ENCODE measurements at regions not wholly inside any gene's neighbourhood (a gene's known extent, or its start where the extent isn't known, plus 50 kb on each side); places are given as distances from the start of the nearest gene placed in this dataset.

DNA sequence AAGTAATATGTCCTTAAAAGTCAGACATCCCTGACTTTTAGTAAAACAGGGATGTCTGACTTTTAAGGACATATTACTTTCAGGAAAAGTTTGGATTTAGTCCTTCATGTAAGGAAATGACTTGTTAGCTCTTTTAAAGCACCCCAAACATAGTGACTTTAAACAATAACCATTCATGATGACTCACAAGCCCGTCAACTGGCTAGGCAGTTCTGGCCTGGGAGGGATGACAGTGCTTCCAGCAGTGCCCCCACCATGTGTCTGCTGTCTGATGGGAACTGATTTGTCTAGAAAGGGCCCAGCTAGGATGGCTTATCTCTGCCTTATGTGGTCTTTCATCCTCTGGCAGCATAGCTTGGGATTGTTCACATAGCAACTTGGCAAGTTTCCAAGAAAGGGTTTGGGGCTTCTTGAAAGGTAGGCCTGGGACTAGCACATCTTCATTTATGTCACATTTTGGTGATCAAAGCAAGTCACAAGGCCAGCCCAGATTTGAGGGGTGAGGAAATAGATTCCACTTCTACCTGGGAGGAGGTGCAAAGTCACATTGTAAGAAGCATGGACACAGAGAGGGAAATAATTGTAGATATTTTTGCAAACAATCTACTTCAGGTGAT is 143.5 kb downstream of the C1orf94 start:
- TF ChIP-seq, protein P1, sequence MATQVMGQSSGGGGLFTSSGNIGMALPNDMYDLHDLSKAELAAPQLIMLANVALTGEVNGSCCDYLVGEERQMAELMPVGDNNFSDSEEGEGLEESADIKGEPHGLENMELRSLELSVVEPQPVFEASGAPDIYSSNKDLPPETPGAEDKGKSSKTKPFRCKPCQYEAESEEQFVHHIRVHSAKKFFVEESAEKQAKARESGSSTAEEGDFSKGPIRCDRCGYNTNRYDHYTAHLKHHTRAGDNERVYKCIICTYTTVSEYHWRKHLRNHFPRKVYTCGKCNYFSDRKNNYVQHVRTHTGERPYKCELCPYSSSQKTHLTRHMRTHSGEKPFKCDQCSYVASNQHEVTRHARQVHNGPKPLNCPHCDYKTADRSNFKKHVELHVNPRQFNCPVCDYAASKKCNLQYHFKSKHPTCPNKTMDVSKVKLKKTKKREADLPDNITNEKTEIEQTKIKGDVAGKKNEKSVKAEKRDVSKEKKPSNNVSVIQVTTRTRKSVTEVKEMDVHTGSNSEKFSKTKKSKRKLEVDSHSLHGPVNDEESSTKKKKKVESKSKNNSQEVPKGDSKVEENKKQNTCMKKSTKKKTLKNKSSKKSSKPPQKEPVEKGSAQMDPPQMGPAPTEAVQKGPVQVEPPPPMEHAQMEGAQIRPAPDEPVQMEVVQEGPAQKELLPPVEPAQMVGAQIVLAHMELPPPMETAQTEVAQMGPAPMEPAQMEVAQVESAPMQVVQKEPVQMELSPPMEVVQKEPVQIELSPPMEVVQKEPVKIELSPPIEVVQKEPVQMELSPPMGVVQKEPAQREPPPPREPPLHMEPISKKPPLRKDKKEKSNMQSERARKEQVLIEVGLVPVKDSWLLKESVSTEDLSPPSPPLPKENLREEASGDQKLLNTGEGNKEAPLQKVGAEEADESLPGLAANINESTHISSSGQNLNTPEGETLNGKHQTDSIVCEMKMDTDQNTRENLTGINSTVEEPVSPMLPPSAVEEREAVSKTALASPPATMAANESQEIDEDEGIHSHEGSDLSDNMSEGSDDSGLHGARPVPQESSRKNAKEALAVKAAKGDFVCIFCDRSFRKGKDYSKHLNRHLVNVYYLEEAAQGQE (IDR thresholded peaks at IDR 0.05; ENCODE audit: low read depth): no peak
- TF ChIP-seq SP1 (IDR thresholded peaks at IDR 0.05; ENCODE audit: low read depth) (no peak), ELF1 (IDR thresholded peaks at IDR 0.05; ENCODE audit: borderline replicate concordance, low read depth) (no peak), POLR2AphosphoS5 (IDR thresholded peaks at IDR 0.05; ENCODE audit: low read depth, low read length) (no peak), EZH2 (IDR thresholded peaks at IDR 0.05) (no peak), FOSL1 (IDR thresholded peaks at IDR 0.05; ENCODE audit: low read depth) (no peak), EGR1 (IDR thresholded peaks at IDR 0.05; ENCODE audit: low read depth) (no peak), ZNF274 (IDR thresholded peaks at IDR 0.05; ENCODE audit: low read depth, low read length) (no peak), RAD21 (IDR thresholded peaks at IDR 0.05; ENCODE audit: low read depth) (no peak)
- no peak for DNase-seq (ENCODE audit: low read depth, low spot score)
- Histone ChIP-seq H3K27me3 (ENCODE audit: insufficient read depth, low read length) (no peaks in the 10 kb centered on the region; the same call in 1 of the 2 replicates), H3K4me3 (replicated peaks in 1 of 2; ENCODE audit: low read depth in 1 of 2, low read length in 2 of 2) (no peak overlapping the region), H4K20me1 (ENCODE audit: insufficient read depth) (no peaks in the 10 kb centered on the region), H2AFZ (ENCODE audit: low read depth, low read length, poor library complexity, severe bottlenecking) (no peak overlapping the region), H3K9ac (ENCODE audit: low read length) (no peak overlapping the region), H3K27ac (ENCODE audit: low read depth, low read length) (no peak overlapping the region), H3K9me3 (ENCODE audit: control insufficient read depth in 1 of 2, insufficient read depth in 1 of 2, low read depth in 1 of 2, low read length in 2 of 2) (no peaks in the 10 kb centered on the region), H3K36me3 (ENCODE audit: control insufficient read depth in 1 of 2, insufficient read depth in 2 of 2, low read length in 2 of 2) (no peaks in the 10 kb centered on the region), H3K4me1 (ENCODE audit: control insufficient read depth in 1 of 2, insufficient read depth in 2 of 2, low read length in 2 of 2) (no peaks in the 10 kb centered on the region), H3K79me2 (ENCODE audit: insufficient read depth, low read length) (no peaks in the 10 kb centered on the region), H3K9me2 (ENCODE audit: insufficient read depth) (no peaks in the 10 kb centered on the region), H3K4me2 (ENCODE audit: low read length) (no peak overlapping the region)
- no TSS peak for BruUV-seq (replicated peaks)
- ChIA-PET RAD21 (ENCODE audit: low non-redundant PET in 1 of 2, low total read pairs in 2 of 2, uncharacterized antibody in 2 of 2, unreplicated experiment in 2 of 2) (no interaction called here), CTCF (no interaction called here), POLR2A (no interaction called here)
- intact Hi-C loops (cut with micrococcal nuclease): no loop called here
- ATAC-seq: no peak

Data from HCT116 (cell line).